ENCODE measurements at regions not wholly inside any gene's neighbourhood (a gene's known extent, or its start where the extent isn't known, plus 50 kb on each side); places are given as distances from the start of the nearest gene placed in this dataset.

DNA sequence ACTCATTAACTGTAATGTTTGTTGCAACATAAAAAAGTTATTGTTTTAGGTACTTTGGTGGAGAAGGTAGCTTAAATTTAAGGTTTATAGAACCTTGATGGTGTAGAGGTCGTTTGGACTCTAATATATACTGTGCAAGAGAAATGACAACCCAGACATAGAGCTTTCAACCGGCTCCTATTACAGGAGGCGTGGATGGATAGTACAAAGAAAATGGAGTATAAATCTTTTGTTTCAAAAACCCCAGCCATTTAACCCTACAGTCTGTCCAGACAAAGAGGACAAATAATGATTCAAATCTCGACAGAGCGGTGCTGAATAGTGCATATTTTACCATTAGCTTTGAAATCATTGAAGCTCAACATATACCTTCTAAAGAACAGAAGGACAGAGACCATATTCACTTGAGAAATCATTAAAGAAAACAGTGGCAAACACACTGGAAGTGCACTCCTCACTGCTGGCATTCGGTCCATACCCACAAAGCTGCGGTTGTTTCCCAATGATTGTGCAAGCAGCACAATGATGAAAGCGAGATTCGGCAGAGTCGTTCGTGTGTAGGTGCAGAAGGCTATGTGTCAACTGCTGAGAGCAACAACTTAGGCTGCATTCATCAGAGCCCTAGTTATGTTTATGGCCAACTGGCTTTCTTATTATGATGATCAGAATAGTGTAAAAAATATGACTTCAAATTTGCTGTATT lies 688.6 kb downstream of the NOVA1 start:
- TF ChIP-seq EZH2 (IDR thresholded peaks at IDR 0.05; ENCODE audit: borderline replicate concordance) (no peak), EZH2phosphoT487 (IDR thresholded peaks at IDR 0.05; ENCODE audit: low read depth, severe bottlenecking, unreplicated experiment) (no peak)
- TF ChIP-seq, protein P1, sequence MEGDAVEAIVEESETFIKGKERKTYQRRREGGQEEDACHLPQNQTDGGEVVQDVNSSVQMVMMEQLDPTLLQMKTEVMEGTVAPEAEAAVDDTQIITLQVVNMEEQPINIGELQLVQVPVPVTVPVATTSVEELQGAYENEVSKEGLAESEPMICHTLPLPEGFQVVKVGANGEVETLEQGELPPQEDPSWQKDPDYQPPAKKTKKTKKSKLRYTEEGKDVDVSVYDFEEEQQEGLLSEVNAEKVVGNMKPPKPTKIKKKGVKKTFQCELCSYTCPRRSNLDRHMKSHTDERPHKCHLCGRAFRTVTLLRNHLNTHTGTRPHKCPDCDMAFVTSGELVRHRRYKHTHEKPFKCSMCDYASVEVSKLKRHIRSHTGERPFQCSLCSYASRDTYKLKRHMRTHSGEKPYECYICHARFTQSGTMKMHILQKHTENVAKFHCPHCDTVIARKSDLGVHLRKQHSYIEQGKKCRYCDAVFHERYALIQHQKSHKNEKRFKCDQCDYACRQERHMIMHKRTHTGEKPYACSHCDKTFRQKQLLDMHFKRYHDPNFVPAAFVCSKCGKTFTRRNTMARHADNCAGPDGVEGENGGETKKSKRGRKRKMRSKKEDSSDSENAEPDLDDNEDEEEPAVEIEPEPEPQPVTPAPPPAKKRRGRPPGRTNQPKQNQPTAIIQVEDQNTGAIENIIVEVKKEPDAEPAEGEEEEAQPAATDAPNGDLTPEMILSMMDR (IDR thresholded peaks at IDR 0.05; ENCODE audit: poor library complexity), result no peak
- Histone ChIP-seq H3K27ac (no peak overlapping the region), H3K4me2 (no peak overlapping the region), H2AFZ (no peak overlapping the region), H3K9me2 (replicated peaks; ENCODE audit: insufficient read depth) (no peaks in the 10 kb centered on the region), H3K4me3 (no peak overlapping the region), H3K27me3 (no peaks in the 10 kb centered on the region), H3K36me3 (replicated peaks; ENCODE audit: insufficient read depth, low read depth) (no peaks in the 10 kb centered on the region), H3K79me2 (no peaks in the 10 kb centered on the region), H3K9me3 (ENCODE audit: low read depth) (no peaks in the 10 kb centered on the region), H4K20me1 (ENCODE audit: insufficient read depth, poor library complexity, severe bottlenecking) (no peaks in the 10 kb centered on the region), H3K4me1 (ENCODE audit: insufficient read depth) (no peaks in the 10 kb centered on the region)
- WGBS (ENCODE audit: low lambda C conversion rate, missing lambda C conversion rate), result 85% methylated on average over 11 of the region's 11 CpGs
- no peak for DNase-seq (ENCODE audit: low spot score)

DNA sequence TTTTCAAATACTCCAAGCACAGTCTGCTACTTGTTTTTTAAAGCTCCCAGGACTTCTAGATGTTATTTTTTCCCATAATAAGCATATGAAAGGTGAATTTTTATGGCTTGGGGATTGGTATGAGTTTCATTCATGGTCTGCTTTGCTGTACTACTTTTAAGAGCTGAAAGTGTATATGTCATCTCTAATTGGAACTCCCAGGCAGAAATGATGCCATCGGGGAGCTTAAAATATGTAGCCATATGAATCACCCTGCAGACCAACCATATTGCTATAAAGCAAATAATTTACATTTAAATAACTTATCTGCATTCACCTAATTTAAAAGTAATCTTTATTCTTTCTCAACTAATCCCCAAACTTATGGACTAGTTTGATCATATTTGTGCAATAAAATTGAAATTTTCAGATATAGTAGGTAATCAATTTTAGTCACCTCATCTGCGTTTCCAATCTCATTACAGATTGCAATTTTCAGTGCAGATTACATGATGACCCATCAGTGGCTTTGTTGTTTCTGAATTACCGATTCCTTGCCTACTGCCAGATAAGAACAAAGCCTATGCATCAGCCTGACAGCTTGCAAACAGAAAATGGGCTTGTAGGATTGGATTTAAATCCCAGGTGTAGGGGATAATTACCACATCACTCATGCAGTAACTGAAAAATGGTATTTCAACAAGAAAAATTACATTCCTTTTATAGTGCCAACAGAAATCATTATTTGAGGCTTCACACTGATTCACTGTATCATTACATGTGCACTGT lies 689.4 kb downstream of the NOVA1 start:
- Histone ChIP-seq H3K9me3 (ENCODE audit: low read depth) (no peaks in the 10 kb centered on the region), H3K79me2 (no peaks in the 10 kb centered on the region), H3K27me3 (no peaks in the 10 kb centered on the region), H3K9me2 (replicated peaks; ENCODE audit: insufficient read depth) (no peaks in the 10 kb centered on the region), H3K4me3 (no peak overlapping the region), H3K4me2 (no peak overlapping the region), H3K27ac (no peak overlapping the region), H2AFZ (no peak overlapping the region), H3K4me1 (ENCODE audit: insufficient read depth) (no peaks in the 10 kb centered on the region), H4K20me1 (ENCODE audit: insufficient read depth, poor library complexity, severe bottlenecking) (no peaks in the 10 kb centered on the region), H3K36me3 (replicated peaks; ENCODE audit: insufficient read depth, low read depth) (no peaks in the 10 kb centered on the region)
- DNase-seq (ENCODE audit: low spot score), result no peak
- TF ChIP-seq EZH2phosphoT487 (IDR thresholded peaks at IDR 0.05; ENCODE audit: low read depth, severe bottlenecking, unreplicated experiment) (no peak), EZH2 (IDR thresholded peaks at IDR 0.05; ENCODE audit: borderline replicate concordance) (no peak)
- TF ChIP-seq, protein P1 (IDR thresholded peaks at IDR 0.05; ENCODE audit: poor library complexity), result no peak
- 79% methylated on average over 3 of the region's 3 CpGs for WGBS (ENCODE audit: low lambda C conversion rate, missing lambda C conversion rate)

- Histone ChIP-seq H3K4me2 (no peak overlapping the region), H2AFZ (no peak overlapping the region), H4K20me1 (ENCODE audit: insufficient read depth, poor library complexity, severe bottlenecking) (no peaks in the 10 kb centered on the region), H3K79me2 (no peaks in the 10 kb centered on the region), H3K9me2 (replicated peaks; ENCODE audit: insufficient read depth) (no peaks in the 10 kb centered on the region), H3K4me1 (ENCODE audit: insufficient read depth) (no peaks in the 10 kb centered on the region), H3K9me3 (ENCODE audit: low read depth) (no peaks in the 10 kb centered on the region), H3K4me3 (no peak overlapping the region), H3K36me3 (replicated peaks; ENCODE audit: insufficient read depth, low read depth) (no peaks in the 10 kb centered on the region), H3K27me3 (no peaks in the 10 kb centered on the region), H3K27ac (no peak overlapping the region)
- no peak for DNase-seq (ENCODE audit: low spot score)
- WGBS (ENCODE audit: low lambda C conversion rate, missing lambda C conversion rate), result 78% methylated on average over 3 of the region's 3 CpGs
- TF ChIP-seq, protein P1 (IDR thresholded peaks at IDR 0.05; ENCODE audit: poor library complexity), result no peak
These were observed 693.4 kb downstream of the NOVA1 start for GRCh38 chr14:25904446-25904845.

Measured in hepatocyte (in vitro differentiated cells).